LNCaP clone FGC (cell line): ENCODE measurements at regions not wholly inside any gene's neighbourhood (a gene's known extent, or its start where the extent isn't known, plus 50 kb on each side); places are given as distances from the start of the nearest gene placed in this dataset.

Experiments
- DNase-seq: peaks from one replicate; pipeline ENCODE4 v3.0.0-alpha.2; 2011; ENCODE audit warnings: low read depth
- H3K4me3 ChIP-seq: 2 replicates; pipeline ENCODE4 v1.5.1; 2011; ENCODE audit warnings: mild to moderate bottlenecking, low read depth, low read length, control low read depth
- CTCF ChIP-seq: IDR thresholded peaks from 2 replicates; pipeline ENCODE4 v1.5.1; 2012; ENCODE audit warnings: mild to moderate bottlenecking; ENCODE audit not compliant: control insufficient read depth, insufficient read depth; ENCODE audit errors: extremely low read depth

GRCh38 chr5:8844206-8844605 is 701.7 kb downstream of the SEMA5A start:
- no peak for TF ChIP-seq CTCF
- no peak overlapping the region for H3K4me3 ChIP-seq
- DNase-seq: no peak

GRCh38 chr5:8844847-8845246 is 701.0 kb downstream of the SEMA5A start:
- H3K4me3 ChIP-seq: no peak overlapping the region
- DNase-seq: no peak
- TF ChIP-seq CTCF: no peak

GRCh38 chr5:8845296-8845695 is 700.6 kb downstream of the SEMA5A start:
- TF ChIP-seq CTCF: no peak
- no peak overlapping the region for H3K4me3 ChIP-seq
- DNase-seq: no peak

GRCh38 chr5:8848366-8848765 is 697.5 kb downstream of the SEMA5A start:
- no peak for TF ChIP-seq CTCF
- no peak for DNase-seq
- H3K4me3 ChIP-seq: no peak overlapping the region

DNA sequence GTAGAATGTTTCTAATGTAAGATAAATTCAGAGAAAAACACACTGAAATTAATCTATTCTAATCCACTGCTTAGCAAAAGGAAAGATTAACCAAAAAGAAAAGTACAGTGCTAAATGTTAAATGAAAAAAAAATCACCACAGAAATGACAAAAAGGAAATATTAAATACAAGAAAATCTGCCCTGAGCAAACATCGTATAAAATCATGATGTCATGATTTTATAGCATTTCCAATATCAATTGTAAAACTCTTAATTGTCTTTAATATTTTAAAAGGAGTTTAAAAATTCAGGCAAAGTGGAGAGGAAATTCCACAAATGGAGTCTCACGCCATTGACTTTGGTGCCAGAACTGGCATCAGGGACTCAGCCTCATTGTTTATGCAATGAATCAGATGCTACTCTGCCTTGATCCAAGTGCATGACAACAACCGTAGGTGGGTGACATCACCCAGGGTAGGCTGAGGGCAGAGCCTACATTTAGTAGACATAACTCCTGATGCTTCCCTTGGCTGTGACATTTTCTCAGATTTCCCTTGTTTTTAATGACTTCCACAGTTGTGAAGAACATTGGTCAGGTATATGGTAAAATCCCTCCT is 696.8 kb downstream of the SEMA5A start:
- H3K4me3 ChIP-seq: no peak overlapping the region
- no peak for DNase-seq
- no peak for TF ChIP-seq CTCF

GRCh38 chr5:8851101-8851500 is 694.8 kb downstream of the SEMA5A start:
- TF ChIP-seq CTCF: no peak
- no peak for DNase-seq
- H3K4me3 ChIP-seq: no peak overlapping the region

GRCh38 chr5:8857051-8857450 is 688.8 kb downstream of the SEMA5A start:
- TF ChIP-seq CTCF: no peak
- H3K4me3 ChIP-seq: no peak overlapping the region
- DNase-seq: no peak
